Astrocyte (in vitro differentiated cells and primary cell): ENCODE measurements at regions not wholly inside any gene's neighbourhood (a gene's known extent, or its start where the extent isn't known, plus 50 kb on each side); places are given as distances from the start of the nearest gene placed in this dataset.

Source experiments
- DNase-seq: peaks from one replicate; pipeline ENCODE4 v3.0.0-alpha.2; 2010; ENCODE audit warnings: low read depth
- FAIRE-seq: peaks from 2 replicates; lab custom pipeline; 2011; peaks lifted over from hg19 to GRCh38; lab: Jason Lieb, UNC
- H2AFZ ChIP-seq: 2 replicates; pipeline ENCODE4 v1.6.0; 2012; ENCODE audit warnings: low read depth, low read length, inconsistent platforms
- H3K27ac ChIP-seq: 2 replicates; pipeline ENCODE4 v1.5.1; 2011; ENCODE audit warnings: low read depth, low read length, inconsistent platforms
- H3K27me3 ChIP-seq: 2 replicates; pipeline ENCODE4 v1.6.0; 2011; ENCODE audit warnings: low read length, inconsistent platforms; ENCODE audit not compliant: insufficient read depth
- H3K36me3 ChIP-seq: 2 replicates; pipeline ENCODE4 v1.5.1; 2011; ENCODE audit warnings: low read length, inconsistent platforms; ENCODE audit not compliant: insufficient read depth
- H3K4me1 ChIP-seq: 2 replicates; pipeline ENCODE4 v1.5.1; 2011; ENCODE audit warnings: low read length, inconsistent platforms; ENCODE audit not compliant: insufficient read depth
- H3K4me2 ChIP-seq: 2 replicates; pipeline ENCODE4 v1.6.0; 2012; ENCODE audit warnings: low read length, inconsistent platforms
- H3K4me3 ChIP-seq: 2 replicates; pipeline ENCODE4 v1.5.1; 2011; ENCODE audit warnings: low read depth, mild to moderate bottlenecking, low read length, inconsistent platforms; ENCODE audit not compliant: insufficient read depth
- H3K79me2 ChIP-seq: 2 replicates; pipeline ENCODE4 v1.6.0; 2012; ENCODE audit warnings: mild to moderate bottlenecking, low read length, inconsistent platforms; ENCODE audit not compliant: insufficient read depth
- H3K9ac ChIP-seq: 2 replicates; pipeline ENCODE4 v1.6.0; 2012; ENCODE audit warnings: mild to moderate bottlenecking, low read length, inconsistent platforms
- H3K9me3 ChIP-seq: 2 replicates; pipeline ENCODE4 v1.5.1; 2012; ENCODE audit warnings: low read depth, mild to moderate bottlenecking, low read length, inconsistent platforms; ENCODE audit not compliant: insufficient read depth
- H4K20me1 ChIP-seq: 2 replicates; pipeline ENCODE4 v1.6.0; 2012; ENCODE audit warnings: low read length, inconsistent platforms; ENCODE audit not compliant: insufficient read depth
- H3K27ac Mint-ChIP-seq: one replicate; pipeline ENCODE4 v1.8.0; 2021; ENCODE audit warnings: mild to moderate bottlenecking, mixed read lengths; ENCODE audit not compliant: unreplicated experiment
- H3K27me3 Mint-ChIP-seq: one replicate; pipeline ENCODE4 v1.8.0; 2021; ENCODE audit warnings: low read depth, mixed read lengths; ENCODE audit not compliant: unreplicated experiment
- H3K36me3 Mint-ChIP-seq: one replicate; pipeline ENCODE4 v1.8.0; 2021; ENCODE audit warnings: low read depth, mixed read lengths; ENCODE audit not compliant: unreplicated experiment
- H3K4me1 Mint-ChIP-seq: one replicate; pipeline ENCODE4 v1.8.0; 2021; ENCODE audit warnings: low read depth, mixed read lengths; ENCODE audit not compliant: unreplicated experiment
- H3K4me3 Mint-ChIP-seq: one replicate; pipeline ENCODE4 v1.8.0; 2021; ENCODE audit warnings: mild to moderate bottlenecking, moderate library complexity, mixed read lengths; ENCODE audit not compliant: unreplicated experiment
- H3K9me3 Mint-ChIP-seq: one replicate; pipeline ENCODE4 v1.8.0; 2021; ENCODE audit warnings: mild to moderate bottlenecking, mixed read lengths; ENCODE audit not compliant: unreplicated experiment
- EZH2 ChIP-seq: IDR thresholded peaks from 2 replicates; pipeline ENCODE4 v1.6.1; 2012; ENCODE audit warnings: mild to moderate bottlenecking, low read length, inconsistent platforms; ENCODE audit not compliant: insufficient read depth
- TF ChIP-seq, protein P1 (sequence below): IDR thresholded peaks from 2 replicates; pipeline ENCODE4 v1.5.1; 2011; ENCODE audit warnings: low read depth, mild to moderate bottlenecking, inconsistent platforms, low read length, moderate library complexity; ENCODE audit not compliant: insufficient read depth

DNA sequence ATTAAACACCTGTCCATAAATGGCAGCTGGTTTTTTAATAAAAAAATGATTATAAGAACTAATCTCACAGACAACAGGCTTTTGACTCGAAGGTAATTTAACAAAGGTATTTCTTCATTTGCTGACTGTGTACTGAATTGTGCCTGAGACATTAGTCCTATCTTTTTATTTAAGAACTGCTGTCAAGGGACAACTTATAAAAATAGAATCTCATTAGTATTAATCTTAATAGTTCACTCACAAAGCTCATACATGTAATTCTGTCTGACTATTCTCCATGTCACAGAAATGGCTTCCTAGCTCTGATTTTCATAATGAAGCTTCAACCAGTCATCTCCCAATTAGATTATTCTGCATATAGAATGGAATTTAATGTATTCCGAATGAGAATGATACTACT is 276.9 kb upstream of the PDZRN3 start:
- no peaks in the 10 kb centered on the region for H3K36me3 ChIP-seq
- H3K4me3 ChIP-seq = no peak overlapping the region
- no peaks in the 10 kb centered on the region for H3K79me2 ChIP-seq
- no peak overlapping the region for H3K27ac ChIP-seq
- FAIRE-seq (no peak), DNase-seq (no peak)
- Mint-ChIP-seq H3K27ac (no peak overlapping the region), H3K27me3 (no peaks in the 10 kb centered on the region), H3K9me3 (peaks cover 2% of the 10 kb centered on the region), H3K36me3 (no peaks in the 10 kb centered on the region), H3K4me1 (no peaks in the 10 kb centered on the region), H3K4me3 (no peak overlapping the region)
- TF ChIP-seq EZH2 = no peak
- TF ChIP-seq, protein P1, sequence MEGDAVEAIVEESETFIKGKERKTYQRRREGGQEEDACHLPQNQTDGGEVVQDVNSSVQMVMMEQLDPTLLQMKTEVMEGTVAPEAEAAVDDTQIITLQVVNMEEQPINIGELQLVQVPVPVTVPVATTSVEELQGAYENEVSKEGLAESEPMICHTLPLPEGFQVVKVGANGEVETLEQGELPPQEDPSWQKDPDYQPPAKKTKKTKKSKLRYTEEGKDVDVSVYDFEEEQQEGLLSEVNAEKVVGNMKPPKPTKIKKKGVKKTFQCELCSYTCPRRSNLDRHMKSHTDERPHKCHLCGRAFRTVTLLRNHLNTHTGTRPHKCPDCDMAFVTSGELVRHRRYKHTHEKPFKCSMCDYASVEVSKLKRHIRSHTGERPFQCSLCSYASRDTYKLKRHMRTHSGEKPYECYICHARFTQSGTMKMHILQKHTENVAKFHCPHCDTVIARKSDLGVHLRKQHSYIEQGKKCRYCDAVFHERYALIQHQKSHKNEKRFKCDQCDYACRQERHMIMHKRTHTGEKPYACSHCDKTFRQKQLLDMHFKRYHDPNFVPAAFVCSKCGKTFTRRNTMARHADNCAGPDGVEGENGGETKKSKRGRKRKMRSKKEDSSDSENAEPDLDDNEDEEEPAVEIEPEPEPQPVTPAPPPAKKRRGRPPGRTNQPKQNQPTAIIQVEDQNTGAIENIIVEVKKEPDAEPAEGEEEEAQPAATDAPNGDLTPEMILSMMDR = no peak
- H3K9ac ChIP-seq = no peak overlapping the region
- H2AFZ ChIP-seq = no peak overlapping the region
- H3K9me3 ChIP-seq = no peaks in the 10 kb centered on the region
- no peaks in the 10 kb centered on the region for H4K20me1 ChIP-seq
- no peaks in the 10 kb centered on the region for H3K27me3 ChIP-seq
- no peaks in the 10 kb centered on the region for H3K4me1 ChIP-seq
- no peak overlapping the region for H3K4me2 ChIP-seq

- H3K79me2 ChIP-seq = no peaks in the 10 kb centered on the region
- FAIRE-seq (no peak), DNase-seq (no peak)
- H3K4me1 Mint-ChIP-seq = no peaks in the 10 kb centered on the region
- no peak for TF ChIP-seq EZH2
- TF ChIP-seq, protein P1 = no peak
- no peaks in the 10 kb centered on the region for H3K4me1 ChIP-seq
- no peaks in the 10 kb centered on the region for H3K27me3 Mint-ChIP-seq
- H3K27ac Mint-ChIP-seq = no peak overlapping the region
- no peaks in the 10 kb centered on the region for H3K9me3 Mint-ChIP-seq
- H2AFZ ChIP-seq = no peak overlapping the region
- H3K27ac ChIP-seq = no peak overlapping the region
- no peak overlapping the region for H3K4me2 ChIP-seq
- H3K36me3 ChIP-seq = no peaks in the 10 kb centered on the region
- H3K36me3 Mint-ChIP-seq = no peaks in the 10 kb centered on the region
- H3K27me3 ChIP-seq = no peaks in the 10 kb centered on the region
- no peaks in the 10 kb centered on the region for H3K9me3 ChIP-seq
- no peak overlapping the region for H3K4me3 Mint-ChIP-seq
- H3K4me3 ChIP-seq = no peak overlapping the region
- H4K20me1 ChIP-seq = no peaks in the 10 kb centered on the region
- H3K9ac ChIP-seq = no peak overlapping the region
Measured at GRCh38 chr3:73894474-73895213, 269.9 kb upstream of the PDZRN3 start.

- no peak for FAIRE-seq
- TF ChIP-seq EZH2 = no peak
- TF ChIP-seq, protein P1 = no peak
Measured at GRCh38 chr3:73893089-73893488, 268.3 kb upstream of the PDZRN3 start.

More at GRCh38 chr3:73893089-73893488, 268.3 kb upstream of the PDZRN3 start:
- Histone ChIP-seq H3K4me2 (no peak overlapping the region), H3K4me3 (no peak overlapping the region), H3K36me3 (no peaks in the 10 kb centered on the region), H3K79me2 (no peaks in the 10 kb centered on the region), H3K4me1 (no peaks in the 10 kb centered on the region), H3K27ac (no peak overlapping the region), H4K20me1 (no peaks in the 10 kb centered on the region), H3K27me3 (no peaks in the 10 kb centered on the region), H3K9me3 (no peaks in the 10 kb centered on the region), H2AFZ (no peak overlapping the region), H3K9ac (no peak overlapping the region)
- H3K4me1 Mint-ChIP-seq = no peaks in the 10 kb centered on the region
- H3K9me3 Mint-ChIP-seq = no peaks in the 10 kb centered on the region
- H3K4me3 Mint-ChIP-seq = no peak overlapping the region
- no peaks in the 10 kb centered on the region for H3K36me3 Mint-ChIP-seq
- no peak overlapping the region for H3K27ac Mint-ChIP-seq
- H3K27me3 Mint-ChIP-seq = no peaks in the 10 kb centered on the region
- DNase-seq = no peak
